H1 (cell line): ENCODE measurements at regions not wholly inside any gene's neighbourhood (a gene's known extent, or its start where the extent isn't known, plus 50 kb on each side); places are given as distances from the start of the nearest gene placed in this dataset.

Experiments
- CTCF ChIA-PET: fragments of 300-600 bp; sonication (Branson Sonifier 250); formaldehyde crosslinking; loops from one replicate; lab custom pipeline; 2021; ENCODE audit not compliant: partially characterized antibody; lab: Charles Lee
- POLR2A ChIA-PET: fragments of 300-600 bp; sonication (Branson Sonifier 250); formaldehyde crosslinking; loops from one replicate; lab custom pipeline; 2021; ENCODE audit warnings: inconsistent platforms; ENCODE audit not compliant: partially characterized antibody; lab: Charles Lee
- DNase-seq, 2 experiments: peaks; one replicate each; pipeline versions ENCODE4 v3.0.0 to v3.0.0-alpha.2; 2010 to 2022; ENCODE audit warnings: low spot score in 2 of 2, low read depth in 1 of 2, mixed read lengths in 1 of 2
- FAIRE-seq: peaks from 2 replicates; lab custom pipeline; 2011; peaks lifted over from hg19 to GRCh38; lab: Jason Lieb, UNC
- H2AFZ ChIP-seq: 2 replicates; pipeline ENCODE4 v1.8.1; 2012; ENCODE audit warnings: low read length, inconsistent platforms
- H2AK5ac ChIP-seq: 2 replicates; pipeline ENCODE4 v1.6.1; 2013; ENCODE audit warnings: low read depth, low read length
- H2BK120ac ChIP-seq: replicated peaks from 2 replicates; pipeline ENCODE3; 2013; ENCODE audit warnings: low read depth, low read length, inconsistent platforms
- H2BK12ac ChIP-seq: 2 replicates; pipeline ENCODE4 v1.6.1; 2013; ENCODE audit warnings: low read depth, low read length
- H2BK15ac ChIP-seq: 2 replicates; pipeline ENCODE4 v1.6.1; 2013; ENCODE audit warnings: low read length
- H2BK20ac ChIP-seq: 2 replicates; pipeline ENCODE4 v1.6.1; 2013; ENCODE audit warnings: low read length
- H2BK5ac ChIP-seq: 2 replicates; pipeline ENCODE4 v1.6.1; 2013; ENCODE audit warnings: low read depth, low read length
- H3K14ac ChIP-seq: 2 replicates; pipeline ENCODE4 v1.6.1; 2013; ENCODE audit warnings: inconsistent platforms; ENCODE audit not compliant: insufficient read length
- H3K18ac ChIP-seq: 2 replicates; pipeline ENCODE4 v1.6.1; 2013; ENCODE audit warnings: low read length; ENCODE audit errors: extremely low read depth
- H3K23ac ChIP-seq: 2 replicates; pipeline ENCODE4 v1.6.1; 2013; ENCODE audit warnings: inconsistent platforms; ENCODE audit not compliant: insufficient read length
- H3K23me2 ChIP-seq: 2 replicates; pipeline ENCODE4 v1.6.1; 2013; ENCODE audit warnings: low read depth, low read length
- H3K27ac ChIP-seq: 2 replicates; pipeline ENCODE4 v1.6.1; 2011; ENCODE audit warnings: low read depth, low read length, inconsistent platforms
- H3K27me3 ChIP-seq, 4 experiments: replicated peaks in 1 of 4; 1 replicate in 1 of 4; 2 replicates in 3 of 4; pipeline versions ENCODE4 v1.6.1 to v1.8.1; 2011 to 2013; ENCODE audit warnings: low read length in 3 of 4, mild to moderate bottlenecking in 3 of 4, inconsistent platforms in 2 of 4, mixed read lengths in 2 of 4, moderate library complexity in 1 of 4; ENCODE audit not compliant: control insufficient read depth in 3 of 4, insufficient read depth in 3 of 4; ENCODE audit errors: extremely low read depth in 1 of 4
- H3K36me3 ChIP-seq, 4 experiments: 2 replicates each; pipeline versions ENCODE4 v1.6.1 to v1.8.1; 2011 to 2013; ENCODE audit warnings: mild to moderate bottlenecking in 4 of 4, low read length in 3 of 4, moderate library complexity in 2 of 4, control low read depth in 1 of 4, inconsistent platforms in 1 of 4; ENCODE audit not compliant: insufficient read depth in 4 of 4, control insufficient read depth in 2 of 4
- H3K4ac ChIP-seq: replicated peaks from 2 replicates; pipeline ENCODE3; 2013; ENCODE audit warnings: low read length, low read depth, mixed read lengths, inconsistent platforms; ENCODE audit not compliant: insufficient read length
- H3K4me1 ChIP-seq, 4 experiments: replicated peaks in 1 of 4; 1 replicate in 1 of 4; 2 replicates in 3 of 4; pipeline versions ENCODE4 v1.6.1 to v1.8.1; 2011 to 2013; ENCODE audit warnings: low read length in 3 of 4, inconsistent platforms in 2 of 4, mixed read lengths in 1 of 4; ENCODE audit not compliant: insufficient read depth in 4 of 4, control insufficient read depth in 3 of 4
- H3K4me2 ChIP-seq, 2 experiments: 2 replicates each; pipeline versions ENCODE4 v1.6.1 to v1.8.1; 2011 to 2013; ENCODE audit warnings: low read depth in 2 of 2, low read length in 2 of 2, control low read depth in 1 of 2, inconsistent platforms in 1 of 2, mild to moderate bottlenecking in 1 of 2; ENCODE audit not compliant: insufficient read depth in 1 of 2
- H3K4me3 ChIP-seq, 4 experiments: fragments of 200-600, 300-600 bp in 1 of 4; sonication (generic), shearing (Covaris generic), sonication (Bioruptor Twin) in 1 of 4; 2 replicates each; pipeline versions ENCODE4 v1.5.1 to v1.8.1; 2011 to 2016; ENCODE audit warnings: low read length in 4 of 4, low read depth in 3 of 4, control low read depth in 2 of 4, inconsistent platforms in 2 of 4, mild to moderate bottlenecking in 2 of 4, mixed read lengths in 1 of 4, moderate library complexity in 1 of 4; ENCODE audit not compliant: insufficient read depth in 2 of 4; ENCODE audit errors: extremely low read depth in 1 of 4
- H3K56ac ChIP-seq: replicated peaks from 2 replicates; pipeline ENCODE3; 2013; ENCODE audit warnings: low read depth, mild to moderate bottlenecking, mixed read lengths, low read length, inconsistent platforms; ENCODE audit not compliant: insufficient read length
- H3K79me1 ChIP-seq: 2 replicates; pipeline ENCODE4 v1.6.1; 2013; ENCODE audit warnings: low read depth, low read length, control low read depth
- H3K79me2 ChIP-seq, 2 experiments: 2 replicates each; pipeline versions ENCODE4 v1.6.1 to v1.8.1; 2012 to 2013; ENCODE audit warnings: low read length in 2 of 2, mild to moderate bottlenecking in 2 of 2, inconsistent platforms in 1 of 2; ENCODE audit not compliant: insufficient read depth in 2 of 2, control insufficient read depth in 1 of 2
- H3K9ac ChIP-seq, 4 experiments: replicated peaks in 1 of 4; 1 replicate in 1 of 4; 2 replicates in 3 of 4; pipeline versions ENCODE4 v1.6.1 to v1.8.1; 2011 to 2013; ENCODE audit warnings: low read depth in 3 of 4, low read length in 3 of 4, control low read depth in 2 of 4, mild to moderate bottlenecking in 2 of 4, moderate library complexity in 2 of 4, inconsistent platforms in 1 of 4; ENCODE audit errors: extremely low read depth in 1 of 4
- H3K9me3 ChIP-seq, 2 experiments: 2 replicates each; pipeline versions ENCODE4 v1.6.1 to v1.8.1; 2012 to 2013; ENCODE audit warnings: mild to moderate bottlenecking in 2 of 2, moderate library complexity in 2 of 2, control low read depth in 1 of 2, inconsistent platforms in 1 of 2, low read depth in 1 of 2, low read length in 1 of 2, mixed read lengths in 1 of 2; ENCODE audit not compliant: insufficient read depth in 2 of 2
- H4K20me1 ChIP-seq, 2 experiments: replicated peaks in 1 of 2; 2 replicates each; pipeline versions ENCODE3 to v1.8.1; 2011 to 2013; ENCODE audit warnings: inconsistent platforms in 2 of 2, low read length in 2 of 2, mild to moderate bottlenecking in 1 of 2; ENCODE audit not compliant: insufficient read depth in 2 of 2, control insufficient read depth in 1 of 2
- H4K5ac ChIP-seq: 2 replicates; pipeline ENCODE4 v1.6.1; 2013; ENCODE audit warnings: low read length, low read depth, mixed read lengths, inconsistent platforms; ENCODE audit not compliant: insufficient read length
- H4K8ac ChIP-seq: 2 replicates; pipeline ENCODE4 v1.8.0; 2013; ENCODE audit warnings: mild to moderate bottlenecking, moderate library complexity, low read length, inconsistent platforms; ENCODE audit not compliant: insufficient read depth; ENCODE audit errors: extremely low read depth
- H4K91ac ChIP-seq: replicated peaks from 2 replicates; pipeline ENCODE3; 2013; ENCODE audit warnings: low read length, mixed read lengths, inconsistent platforms; ENCODE audit not compliant: insufficient read length
- ATF3 ChIP-seq: IDR thresholded peaks from 2 replicates; pipeline ENCODE4 v1.6.1; 2011; ENCODE audit warnings: low read depth, mild to moderate bottlenecking, low read length; ENCODE audit not compliant: insufficient read depth
- CHD1 ChIP-seq: IDR thresholded peaks from 2 replicates; pipeline ENCODE4 v1.6.1; 2012; ENCODE audit warnings: low read depth, low read length, improper control_type of control experiment
- FOSL1 ChIP-seq: IDR thresholded peaks from 2 replicates; pipeline ENCODE4 v1.6.1; 2011; ENCODE audit warnings: mild to moderate bottlenecking, low read depth, low read length, moderate library complexity; ENCODE audit not compliant: insufficient read depth
- GABPA ChIP-seq: IDR thresholded peaks from 2 replicates; pipeline ENCODE4 v1.6.1; 2011; ENCODE audit warnings: mild to moderate bottlenecking, low read length, moderate library complexity, borderline replicate concordance; ENCODE audit not compliant: insufficient read depth
- RFX5 ChIP-seq: IDR thresholded peaks from 2 replicates; pipeline ENCODE4 v1.6.1; 2011; ENCODE audit warnings: low read depth, low read length, improper control_type of control experiment, borderline replicate concordance
- WGBS, 2 experiments: shearing (Covaris generic) in 1 of 2; methylation state at CpG; one replicate each; pipeline versions ENCODE4 v1.1.6 to v1.1.7; 2013 to 2015; ENCODE audit warnings: low lambda C conversion rate in 2 of 2, mixed read lengths in 2 of 2, inconsistent platforms in 1 of 2, low coverage in 1 of 2, missing lambda C conversion rate in 1 of 2; ENCODE audit not compliant: insufficient replicate concordance in 2 of 2, insufficient coverage in 1 of 2, insufficient read length in 1 of 2; ENCODE audit errors: extremely low coverage in 1 of 2, missing lambda C conversion rate in 1 of 2; 5-methylcytosine and 5-hydroxymethylcytosine counted together
- TF ChIP-seq, protein P1 (sequence below): IDR thresholded peaks from 2 replicates; pipeline ENCODE4 v1.6.1; 2012; ENCODE audit warnings: inconsistent platforms

- Histone ChIP-seq H3K9me3 (no peaks in the 10 kb centered on the region), H2BK5ac (no peak overlapping the region), H3K79me2 (no peaks in the 10 kb centered on the region), H3K27ac (no peak overlapping the region), H3K79me1 (no peaks in the 10 kb centered on the region), H3K4ac (no peak overlapping the region), H3K4me3 (no peak overlapping the region), H3K27me3 (no peaks in the 10 kb centered on the region), H3K4me1 (no peaks in the 10 kb centered on the region), H4K8ac (no peak overlapping the region), H2BK120ac (no peak overlapping the region), H4K20me1 (no peaks in the 10 kb centered on the region), H2BK20ac (no peak overlapping the region), H4K5ac (no peak overlapping the region), H3K9ac (no peak overlapping the region), H3K23me2 (no peaks in the 10 kb centered on the region), H3K23ac (no peak overlapping the region), H3K14ac (no peak overlapping the region), H3K36me3 (no peaks in the 10 kb centered on the region), H3K4me2 (no peak overlapping the region), H2BK15ac (no peak overlapping the region), H3K18ac (no peak overlapping the region), H2AFZ (no peak overlapping the region), H3K56ac (no peak overlapping the region), H2BK12ac (no peak overlapping the region), H4K91ac (no peak overlapping the region), H2AK5ac (no peak overlapping the region)
- ChIA-PET CTCF (interaction anchor here (1.0 kb wide), 1 partner anchor 20 kb away, joined by 3 read pairs; no protein-coding TSS in a partner anchor), POLR2A (no interaction called here)
- DNase-seq (no peak), FAIRE-seq (no peak)
- 93% methylated on average over 3 of the region's 3 CpGs; no CpG with 5 or more reads in 1 of the 2 experiments for WGBS, 2 experiments
- TF ChIP-seq CHD1 (no peak), FOSL1 (no peak), RFX5 (no peak), GABPA (no peak), ATF3 (no peak)
- TF ChIP-seq, protein P1, sequence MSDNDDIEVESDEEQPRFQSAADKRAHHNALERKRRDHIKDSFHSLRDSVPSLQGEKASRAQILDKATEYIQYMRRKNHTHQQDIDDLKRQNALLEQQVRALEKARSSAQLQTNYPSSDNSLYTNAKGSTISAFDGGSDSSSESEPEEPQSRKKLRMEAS: no peak
Observed at GRCh38 chr13:84873951-84874350, 925.3 kb downstream of the SLITRK6 start.
